ENCODE measurements at regions not wholly inside any gene's neighbourhood (a gene's known extent, or its start where the extent isn't known, plus 50 kb on each side); places are given as distances from the start of the nearest gene placed in this dataset.

DNA sequence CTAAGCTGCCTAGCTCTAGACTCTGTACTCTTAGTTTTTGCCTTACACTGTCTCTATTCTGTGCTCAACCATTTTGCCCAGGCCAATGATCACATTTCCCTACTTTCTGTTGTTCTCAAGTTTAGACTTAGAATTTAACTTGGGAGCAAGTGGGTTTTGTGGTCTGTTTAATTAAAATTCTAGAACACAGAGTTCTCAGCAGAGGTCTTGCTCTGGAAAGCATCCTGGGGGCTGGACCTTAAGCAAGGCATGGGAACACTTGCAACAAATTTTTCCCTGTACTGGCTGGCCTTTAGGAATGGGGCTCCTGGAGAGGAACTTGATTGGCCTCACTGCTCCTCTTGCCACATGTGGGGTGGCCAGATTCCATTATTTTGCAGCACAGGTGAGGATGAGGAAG lies 236.3 kb upstream of the LRTM1 start:
- H3K36me3 Mint-ChIP-seq: no peaks in the 10 kb centered on the region
- no peak overlapping the region for H3K27ac Mint-ChIP-seq
- no peaks in the 10 kb centered on the region for H3K9me3 Mint-ChIP-seq
- no peaks in the 10 kb centered on the region for H3K4me1 Mint-ChIP-seq
- no peak overlapping the region for H3K4me3 Mint-ChIP-seq
- H3K27me3 Mint-ChIP-seq: no peaks in the 10 kb centered on the region
- CTCF ChIA-PET: no interaction called here
- DNase-seq: no peak

DNA sequence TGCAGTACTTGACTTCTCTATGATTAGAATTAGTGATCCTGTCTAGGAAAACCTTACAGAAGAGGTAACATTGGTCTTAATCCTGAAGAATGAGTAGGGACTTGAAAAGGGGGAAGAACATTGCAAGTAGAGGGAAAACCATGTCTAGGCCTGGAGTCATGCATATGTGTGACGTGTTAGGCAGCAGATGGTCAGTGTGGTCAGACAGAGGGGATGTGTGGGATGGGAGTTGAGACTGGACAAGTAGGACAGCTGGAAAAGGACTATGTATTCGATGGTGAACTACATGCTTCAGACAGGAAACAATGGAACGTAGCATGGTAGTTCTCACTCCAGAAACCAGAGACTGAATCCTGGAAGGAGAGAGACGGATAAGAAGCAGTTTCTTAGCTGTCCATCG lies 235.6 kb upstream of the LRTM1 start:
- Mint-ChIP-seq H3K4me1 (no peaks in the 10 kb centered on the region), H3K27me3 (no peaks in the 10 kb centered on the region), H3K9me3 (no peaks in the 10 kb centered on the region), H3K27ac (no peak overlapping the region), H3K4me3 (no peak overlapping the region), H3K36me3 (no peaks in the 10 kb centered on the region)
- CTCF ChIA-PET: interaction anchor here (0.6 kb wide), 1 partner anchor 109 kb away, joined by 3 read pairs; no protein-coding TSS in a partner anchor
- DNase-seq: no peak

DNA sequence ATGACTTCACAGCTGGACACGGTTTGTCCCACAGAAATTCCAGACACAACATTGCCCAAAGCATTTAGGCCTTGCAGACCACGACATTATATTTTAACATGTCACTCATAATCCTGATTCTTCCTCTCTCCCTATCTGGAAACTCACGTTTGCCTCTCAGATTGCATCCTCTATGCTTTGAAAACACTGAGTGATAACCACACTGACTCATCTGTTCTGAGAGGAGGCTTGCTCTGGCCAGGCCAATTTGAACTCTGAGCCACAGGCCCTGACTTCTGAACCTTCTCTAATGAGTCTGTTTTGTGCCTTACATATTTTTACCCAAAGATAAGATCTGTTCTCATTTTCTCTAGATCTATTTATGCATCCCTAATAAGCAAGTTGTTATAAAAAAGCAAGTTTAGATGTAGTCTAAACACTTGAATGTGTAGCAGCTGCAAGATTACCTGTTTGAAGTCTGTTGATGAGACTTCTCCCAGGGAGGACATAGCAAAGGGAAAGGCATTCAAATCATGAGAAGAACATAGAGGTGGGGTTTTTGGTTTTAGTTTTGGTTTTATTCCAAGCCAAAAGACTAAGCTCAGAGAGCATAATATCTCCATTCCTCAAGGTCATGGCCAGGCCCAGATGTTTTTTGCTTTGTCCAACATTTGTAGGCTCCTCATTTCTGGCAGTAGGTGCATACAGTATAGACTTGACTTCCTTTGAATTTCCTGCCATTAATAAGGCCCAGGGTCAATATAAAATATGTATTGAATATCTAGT lies 234.4 kb upstream of the LRTM1 start:
- Mint-ChIP-seq H3K4me3 (no peak overlapping the region), H3K9me3 (no peaks in the 10 kb centered on the region), H3K4me1 (no peaks in the 10 kb centered on the region), H3K27ac (no peak overlapping the region), H3K36me3 (no peaks in the 10 kb centered on the region), H3K27me3 (no peaks in the 10 kb centered on the region)
- CTCF ChIA-PET: no interaction called here
- no peak for DNase-seq

DNA sequence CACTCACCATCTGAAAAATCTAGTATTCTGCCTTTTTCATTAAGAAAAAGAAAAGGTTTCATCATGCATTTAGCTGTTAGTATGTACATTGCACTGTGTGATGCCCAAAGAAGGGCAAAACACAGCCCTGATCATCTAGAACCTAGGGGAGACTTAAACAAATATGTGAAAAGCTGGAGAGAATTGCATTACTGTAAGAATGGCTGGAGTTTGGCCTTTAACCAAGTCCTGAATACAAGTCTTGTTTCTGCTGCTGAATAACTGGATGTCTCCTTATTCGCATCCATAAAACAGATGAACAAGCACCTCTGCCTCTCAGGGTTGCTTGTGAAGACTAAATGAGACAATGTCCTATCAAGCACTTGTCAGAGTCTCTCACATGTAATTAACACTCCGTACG lies 233.4 kb upstream of the LRTM1 start:
- H3K4me1 Mint-ChIP-seq: no peaks in the 10 kb centered on the region
- no peaks in the 10 kb centered on the region for H3K27me3 Mint-ChIP-seq
- CTCF ChIA-PET: no interaction called here
- no peak overlapping the region for H3K27ac Mint-ChIP-seq
- H3K4me3 Mint-ChIP-seq: no peak overlapping the region
- H3K9me3 Mint-ChIP-seq: peaks cover 2% of the 10 kb centered on the region
- no peak for DNase-seq
- no peaks in the 10 kb centered on the region for H3K36me3 Mint-ChIP-seq

DNA sequence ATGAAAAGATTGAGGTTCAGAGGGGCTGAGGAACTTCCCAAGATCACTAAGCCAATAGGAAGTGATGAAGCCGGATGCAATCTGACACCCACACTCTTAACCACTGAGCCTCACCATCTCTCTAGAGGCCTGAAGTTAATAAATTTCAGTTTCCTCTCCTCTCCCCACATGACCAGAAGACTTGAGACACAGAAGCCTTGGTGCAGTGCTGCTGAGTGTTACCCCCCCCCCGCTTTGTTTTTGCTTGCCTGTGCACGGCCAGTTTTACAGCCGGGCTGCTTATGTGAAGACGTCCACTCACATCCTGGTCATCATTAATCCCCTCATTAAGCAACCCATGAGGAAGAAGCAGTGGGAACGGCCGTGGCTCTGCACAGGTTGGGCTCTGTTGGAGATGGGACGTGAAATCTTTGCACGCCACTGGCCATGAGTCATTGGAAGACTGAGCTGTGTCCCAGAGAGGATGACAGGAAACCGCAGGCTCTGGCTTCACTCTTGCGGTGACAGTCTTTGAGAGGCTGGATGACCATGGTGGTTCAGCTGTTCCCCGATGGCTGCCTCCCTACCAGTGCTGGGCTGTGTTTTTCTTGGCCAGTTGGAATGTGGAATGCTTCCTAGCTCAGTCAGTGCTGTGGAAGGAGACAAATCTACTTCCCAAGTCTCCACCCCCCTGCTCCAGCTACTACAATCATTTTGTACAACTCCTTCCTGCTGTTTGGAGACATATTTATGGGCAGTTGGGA lies 232.6 kb upstream of the LRTM1 start:
- peaks cover 7% of the 10 kb centered on the region for H3K9me3 Mint-ChIP-seq
- H3K36me3 Mint-ChIP-seq: no peaks in the 10 kb centered on the region
- CTCF ChIA-PET: no interaction called here
- no peak overlapping the region for H3K27ac Mint-ChIP-seq
- DNase-seq: no peak
- no peak overlapping the region for H3K4me3 Mint-ChIP-seq
- H3K4me1 Mint-ChIP-seq: no peaks in the 10 kb centered on the region
- no peaks in the 10 kb centered on the region for H3K27me3 Mint-ChIP-seq

DNA sequence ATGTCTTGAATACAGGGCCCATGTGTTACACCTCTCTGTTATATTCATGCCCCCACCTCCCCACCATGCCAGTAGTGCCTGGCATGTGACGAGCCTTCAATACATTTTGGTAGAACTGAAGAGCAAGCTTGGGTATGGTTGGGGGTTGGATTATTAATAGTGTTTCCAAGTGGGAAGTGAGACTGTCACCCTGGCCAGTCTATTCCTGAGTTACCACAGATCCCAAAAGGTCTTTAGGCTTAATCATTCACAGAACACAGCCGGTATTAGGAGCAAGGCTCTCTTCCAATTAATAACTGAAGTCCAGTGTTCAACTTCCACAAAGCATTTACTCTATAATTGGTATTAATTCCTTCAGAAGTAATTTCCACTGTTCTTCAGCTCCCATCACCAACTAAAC lies 231.9 kb upstream of the LRTM1 start:
- Mint-ChIP-seq H3K9me3 (peaks cover 9% of the 10 kb centered on the region), H3K27ac (no peak overlapping the region), H3K4me1 (no peaks in the 10 kb centered on the region), H3K4me3 (no peak overlapping the region), H3K36me3 (no peaks in the 10 kb centered on the region), H3K27me3 (no peaks in the 10 kb centered on the region)
- no peak for DNase-seq
- CTCF ChIA-PET: no interaction called here

DNA sequence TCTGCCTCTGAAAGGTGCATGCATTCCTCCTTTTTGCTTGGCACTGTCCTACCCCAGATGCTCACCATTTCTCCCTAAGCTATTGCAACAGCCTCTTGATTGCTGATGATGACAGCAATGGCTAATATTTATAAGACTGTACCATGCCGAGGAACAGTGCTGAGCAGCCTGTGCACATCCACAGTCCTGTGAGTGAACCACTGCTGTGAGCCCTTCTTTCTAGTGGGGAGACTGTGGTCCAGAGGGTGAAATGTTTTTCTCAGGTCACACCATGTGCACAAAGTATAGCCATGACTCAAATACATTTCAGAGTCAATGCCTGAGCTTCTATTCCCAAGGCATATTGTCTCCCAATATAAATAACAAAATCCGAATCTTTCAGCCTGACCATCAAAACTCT lies 231.2 kb upstream of the LRTM1 start:
- CTCF ChIA-PET: no interaction called here
- H3K4me1 Mint-ChIP-seq: no peaks in the 10 kb centered on the region

DNA sequence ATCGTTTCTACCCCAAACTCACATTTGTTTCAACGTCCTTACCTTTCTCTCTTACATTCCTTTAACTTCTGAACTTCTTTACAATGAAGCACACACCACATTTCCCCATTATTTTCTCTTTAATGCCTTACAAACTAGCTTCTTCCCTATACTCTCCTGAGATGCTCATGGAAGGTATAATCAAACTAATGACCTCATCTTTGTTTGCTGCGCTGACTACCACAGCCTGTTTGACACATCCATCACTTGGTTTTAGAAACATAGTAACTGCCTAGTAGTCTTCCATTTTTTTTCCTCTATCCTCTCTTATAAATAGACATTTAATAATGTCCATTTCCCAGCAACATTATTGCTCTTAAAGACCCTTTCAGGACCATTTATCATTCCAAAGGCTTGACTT lies 230.5 kb upstream of the LRTM1 start:
- no peak overlapping the region for H3K27ac Mint-ChIP-seq
- no peak overlapping the region for H3K4me3 Mint-ChIP-seq
- H3K9me3 Mint-ChIP-seq: peaks cover 9% of the 10 kb centered on the region
- DNase-seq: no peak
- no peaks in the 10 kb centered on the region for H3K27me3 Mint-ChIP-seq
- H3K4me1 Mint-ChIP-seq: no peaks in the 10 kb centered on the region
- CTCF ChIA-PET: no interaction called here
- H3K36me3 Mint-ChIP-seq: no peaks in the 10 kb centered on the region

More for the DNA sequence above, 231.2 kb upstream of the LRTM1 start:
- Mint-ChIP-seq H3K27me3 (no peaks in the 10 kb centered on the region), H3K4me3 (no peak overlapping the region), H3K9me3 (peaks cover 9% of the 10 kb centered on the region), H3K27ac (no peak overlapping the region), H3K36me3 (no peaks in the 10 kb centered on the region)
- DNase-seq: no peak

DNA sequence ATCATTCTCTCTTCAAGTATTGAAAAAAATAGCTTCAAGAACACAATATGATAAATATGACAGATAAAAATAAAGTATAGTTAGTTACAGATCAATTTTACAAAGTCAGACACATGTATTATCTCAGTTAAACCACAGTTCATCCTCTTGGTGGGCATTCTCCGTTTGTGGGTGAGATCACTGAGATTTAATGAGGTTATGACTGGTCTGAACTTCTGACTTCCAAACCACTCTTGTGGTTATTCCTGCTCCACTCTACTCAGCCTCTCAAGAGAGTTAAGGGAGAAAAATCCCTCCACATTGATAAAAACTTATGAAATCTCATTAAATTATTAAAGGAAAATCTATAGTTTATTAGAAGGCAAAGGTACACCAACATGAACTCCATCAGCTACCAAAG lies 229.9 kb upstream of the LRTM1 start:
- Mint-ChIP-seq H3K9me3 (peaks cover 9% of the 10 kb centered on the region), H3K4me1 (no peaks in the 10 kb centered on the region), H3K36me3 (no peaks in the 10 kb centered on the region), H3K27me3 (no peaks in the 10 kb centered on the region), H3K4me3 (no peak overlapping the region), H3K27ac (no peak overlapping the region)
- DNase-seq: no peak
- CTCF ChIA-PET: no interaction called here

DNA sequence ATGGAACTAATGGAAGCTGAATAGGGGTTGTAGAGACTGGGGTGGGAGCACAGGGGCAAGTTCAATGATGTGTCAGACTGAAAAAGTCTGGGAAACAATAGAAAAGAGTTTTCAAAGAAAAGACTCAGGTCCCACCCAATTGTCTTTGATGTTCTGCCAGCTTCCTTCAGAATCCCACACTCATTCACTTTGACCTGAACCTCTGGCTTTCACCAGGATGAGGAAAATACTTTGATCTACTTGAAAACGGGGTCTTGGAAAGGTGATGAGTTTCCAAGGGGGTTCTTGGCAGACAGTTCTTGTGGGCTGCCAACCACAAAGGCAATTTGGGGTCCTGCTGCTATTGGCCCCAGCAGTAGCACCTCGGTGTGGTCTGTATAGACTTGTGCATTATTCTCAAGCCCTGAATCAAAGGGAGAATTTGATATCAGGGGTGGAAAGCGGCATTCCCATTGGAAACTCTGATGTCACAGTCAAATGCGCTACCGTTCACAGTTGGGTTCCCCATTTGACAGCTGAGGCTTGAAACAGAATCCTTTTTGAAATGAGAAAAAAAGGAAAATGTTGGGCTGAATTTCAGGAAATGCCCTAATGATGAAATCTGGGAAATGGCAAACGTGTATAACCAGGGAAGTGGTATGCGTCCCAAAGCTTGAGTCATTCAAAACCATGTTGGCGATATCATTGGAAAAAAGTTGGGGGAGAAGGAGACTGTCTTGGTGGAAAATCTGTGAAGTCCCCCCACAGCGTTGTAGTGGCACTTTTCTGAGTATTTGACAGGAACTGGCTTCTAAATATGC lies 229.2 kb upstream of the LRTM1 start:
- H3K27ac Mint-ChIP-seq: no peak overlapping the region
- H3K9me3 Mint-ChIP-seq: peaks cover 9% of the 10 kb centered on the region
- no peaks in the 10 kb centered on the region for H3K27me3 Mint-ChIP-seq
- CTCF ChIA-PET: no interaction called here
- H3K4me3 Mint-ChIP-seq: no peak overlapping the region
- DNase-seq: no peak
- no peaks in the 10 kb centered on the region for H3K36me3 Mint-ChIP-seq
- H3K4me1 Mint-ChIP-seq: no peaks in the 10 kb centered on the region

DNA sequence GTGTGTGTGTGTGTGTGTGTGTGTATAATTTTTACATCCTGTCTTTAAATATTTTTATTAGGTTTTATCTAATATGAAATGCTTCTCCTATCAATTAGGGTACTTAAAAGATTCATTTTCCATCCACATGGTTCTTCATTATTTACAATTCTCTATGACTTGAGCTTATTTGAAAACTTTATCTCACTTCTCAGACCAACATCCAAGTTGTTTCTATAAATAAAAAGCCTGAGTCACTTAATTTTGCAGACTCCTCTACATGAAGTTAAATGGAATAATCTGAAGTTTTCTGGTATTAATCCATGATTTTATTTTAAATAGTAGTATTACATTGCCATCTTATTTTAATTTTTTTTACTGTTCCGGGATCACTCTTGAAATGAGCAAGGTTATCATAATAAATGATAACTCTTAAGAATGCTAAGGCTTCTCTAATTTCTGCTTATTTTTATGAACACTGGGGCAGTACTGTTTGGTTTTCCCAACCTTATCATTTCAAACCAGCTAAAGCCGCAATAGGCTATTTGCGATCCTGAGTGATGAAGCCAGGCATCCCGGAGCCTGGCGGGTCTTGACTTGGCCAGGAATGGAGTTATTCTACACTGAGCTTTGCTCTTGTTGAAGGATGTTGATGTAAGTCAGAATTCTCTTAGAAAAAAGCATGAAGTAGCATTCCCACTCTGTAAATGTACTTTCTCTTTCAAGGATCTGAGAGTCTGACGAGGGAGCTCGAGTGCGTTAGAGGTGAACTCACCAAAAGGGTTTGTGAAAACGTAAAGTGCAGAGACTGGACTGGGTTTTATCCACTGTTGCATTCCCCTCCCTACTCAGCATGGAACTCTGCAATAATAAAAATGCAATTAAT lies 220.2 kb upstream of the LRTM1 start:
- no peaks in the 10 kb centered on the region for H3K27me3 Mint-ChIP-seq
- no peak for DNase-seq
- no peaks in the 10 kb centered on the region for H3K36me3 Mint-ChIP-seq
- no peak overlapping the region for H3K27ac Mint-ChIP-seq
- H3K9me3 Mint-ChIP-seq: peaks cover 2% of the 10 kb centered on the region
- no peak overlapping the region for H3K4me3 Mint-ChIP-seq
- no peaks in the 10 kb centered on the region for H3K4me1 Mint-ChIP-seq
- CTCF ChIA-PET: no interaction called here

DNA sequence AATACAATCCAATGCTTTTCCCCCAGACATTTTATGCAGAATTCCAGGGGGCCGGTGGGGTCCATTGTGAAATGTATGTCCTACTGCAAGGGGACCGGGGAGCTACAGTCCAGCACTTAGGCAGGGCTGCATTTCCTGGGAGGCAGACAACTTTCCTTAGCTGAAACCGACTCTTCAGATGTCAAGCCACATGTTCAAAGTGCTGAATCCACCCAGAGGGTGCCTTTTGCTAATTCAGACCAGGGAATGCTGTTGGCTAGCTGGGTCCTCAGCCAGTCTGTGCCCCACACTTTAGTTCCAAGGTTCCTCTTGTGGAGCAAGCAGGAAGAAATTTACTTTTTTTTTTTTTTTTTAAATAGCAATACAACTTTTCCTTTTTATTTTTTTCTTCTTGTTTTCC lies 219.5 kb upstream of the LRTM1 start:
- H3K9me3 Mint-ChIP-seq: peaks cover 2% of the 10 kb centered on the region
- H3K27me3 Mint-ChIP-seq: no peaks in the 10 kb centered on the region
- no peaks in the 10 kb centered on the region for H3K4me1 Mint-ChIP-seq
- no peak overlapping the region for H3K4me3 Mint-ChIP-seq
- no peaks in the 10 kb centered on the region for H3K36me3 Mint-ChIP-seq
- no peak overlapping the region for H3K27ac Mint-ChIP-seq
- CTCF ChIA-PET: no interaction called here
- no peak for DNase-seq

DNA sequence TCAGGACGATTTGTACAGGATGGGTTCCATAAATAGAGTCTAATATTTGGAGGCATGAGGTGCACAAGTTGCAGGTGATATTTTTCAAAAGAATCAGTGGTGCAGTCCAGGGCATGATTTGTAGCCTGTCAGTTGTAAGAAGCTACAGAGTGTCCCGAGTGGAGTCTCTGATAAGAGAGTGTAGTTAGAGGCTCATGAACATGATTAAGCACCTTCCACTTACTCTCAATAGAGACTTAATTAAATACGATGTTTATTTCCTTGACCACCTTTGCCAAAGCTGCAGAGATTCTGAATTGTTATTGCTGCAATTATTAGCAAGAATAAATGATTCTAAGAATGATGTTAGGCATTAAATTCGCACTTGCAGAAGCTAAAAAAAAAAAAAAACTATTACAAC lies 218.4 kb upstream of the LRTM1 start:
- CTCF ChIA-PET: no interaction called here

DNA sequence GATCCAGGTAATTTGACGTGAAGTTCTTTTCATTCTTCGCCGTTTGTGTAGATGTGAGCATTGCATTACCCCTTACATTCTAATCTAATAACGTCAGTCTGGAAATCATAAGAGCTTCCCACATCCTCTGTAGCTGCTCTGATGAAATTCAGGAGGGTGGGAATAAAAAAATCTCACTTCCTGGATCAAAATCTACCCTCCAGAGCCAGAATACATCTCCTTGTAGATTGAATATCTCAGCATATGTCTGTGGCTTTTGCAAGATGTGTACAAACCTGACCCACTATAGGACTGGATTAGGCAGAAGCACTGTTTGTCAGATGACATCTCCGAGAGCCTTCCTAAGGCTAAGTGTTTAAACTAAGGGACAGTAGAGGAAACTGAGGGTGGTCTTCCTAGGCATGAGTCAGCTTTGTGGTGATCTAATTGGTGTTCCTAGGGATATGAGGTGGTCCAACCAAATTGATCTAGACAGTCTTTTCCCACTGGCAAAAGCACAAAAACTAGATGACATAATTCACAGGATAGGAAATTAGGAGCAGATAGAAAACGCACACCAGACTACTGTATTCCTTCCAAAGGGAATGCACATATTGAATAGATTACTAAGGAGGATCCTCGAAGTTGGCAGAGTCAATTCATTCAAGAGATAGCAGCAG lies 216.3 kb upstream of the LRTM1 start:
- DNase-seq: no peak
- Mint-ChIP-seq H3K4me1 (no peaks in the 10 kb centered on the region), H3K36me3 (no peaks in the 10 kb centered on the region), H3K9me3 (no peaks in the 10 kb centered on the region), H3K4me3 (no peak overlapping the region), H3K27ac (no peak overlapping the region), H3K27me3 (no peaks in the 10 kb centered on the region)
- CTCF ChIA-PET: no interaction called here

More for the DNA sequence above, 218.4 kb upstream of the LRTM1 start:
- H3K4me3 Mint-ChIP-seq: no peak overlapping the region
- peaks cover 2% of the 10 kb centered on the region for H3K9me3 Mint-ChIP-seq
- H3K27ac Mint-ChIP-seq: no peak overlapping the region
- DNase-seq: no peak
- no peaks in the 10 kb centered on the region for H3K4me1 Mint-ChIP-seq
- H3K27me3 Mint-ChIP-seq: no peaks in the 10 kb centered on the region
- H3K36me3 Mint-ChIP-seq: no peaks in the 10 kb centered on the region
